B cell (primary cell): ENCODE measurements at regions not wholly inside any gene's neighbourhood (a gene's known extent, or its start where the extent isn't known, plus 50 kb on each side); places are given as distances from the start of the nearest gene placed in this dataset.

Experiments
- ATAC-seq: fragments of 200-7000 bp; cut with Tn5 transposase; one replicate; pipeline ENCODE4 v1.10.0; 2021; ENCODE audit warnings: low read depth, mild to moderate bottlenecking, moderate number of reproducible peaks, moderate library complexity
- CTCF ChIA-PET: fragments of 350-600 bp; sonication (Branson Sonifier 250); formaldehyde crosslinking; loops from one replicate; lab custom pipeline; 2021; ENCODE audit warnings: antibody characterized with exemption, inconsistent platforms; lab: Charles Lee
- POLR2A ChIA-PET: fragments of 350-600 bp; sonication (Branson Sonifier 250); formaldehyde crosslinking; loops from one replicate; lab custom pipeline; 2021; ENCODE audit warnings: antibody characterized with exemption; lab: Charles Lee
- DNase-seq: peaks from one replicate; pipeline ENCODE4 v3.0.0; 2013
- H2AFZ ChIP-seq: 2 replicates; pipeline ENCODE4 v1.6.1; 2012; ENCODE audit warnings: mild to moderate bottlenecking, low read depth, low read length; ENCODE audit not compliant: insufficient read depth, poor library complexity, severe bottlenecking
- H3K27ac ChIP-seq, 2 donors: 1 replicate in 1 of 2; 2 replicates in 1 of 2; pipeline ENCODE4 v1.5.1; 2012 to 2013; ENCODE audit warnings: low read length in 2 of 2, mild to moderate bottlenecking in 2 of 2, moderate library complexity in 1 of 2
- H3K27me3 ChIP-seq, 4 experiments: fragments of 200-600 bp in 1 of 4; sonication (generic) in 1 of 4; replicated peaks in 1 of 4; 1 replicate in 2 of 4; 2 replicates in 2 of 4; pipeline versions ENCODE4 v1.6.1 to v1.7.0; 2013 to 2016; ENCODE audit warnings: low read length in 3 of 4, mild to moderate bottlenecking in 2 of 4, mixed read lengths in 1 of 4, moderate library complexity in 1 of 4; ENCODE audit not compliant: insufficient read depth in 4 of 4, control insufficient read depth in 3 of 4; ENCODE audit errors: control extremely low read depth in 1 of 4
- H3K36me3 ChIP-seq, 2 experiments: replicated peaks in 1 of 2; 1 replicate in 1 of 2; 2 replicates in 1 of 2; pipeline versions ENCODE4 v1.6.1 to v1.7.1; 2013; ENCODE audit warnings: low read length in 1 of 2; ENCODE audit not compliant: insufficient read depth in 2 of 2, control insufficient read depth in 1 of 2; ENCODE audit errors: control extremely low read depth in 1 of 2, extremely low read depth in 1 of 2
- H3K4me1 ChIP-seq, 2 donors: fragments of 200-600 bp in 1 of 2; sonication (generic) in 1 of 2; 1 replicate in 1 of 2; 2 replicates in 1 of 2; pipeline versions ENCODE4 v1.5.1 to v1.6.1; 2013 to 2017; ENCODE audit warnings: low read length in 2 of 2; ENCODE audit not compliant: control insufficient read depth in 2 of 2, insufficient read depth in 2 of 2
- H3K4me2 ChIP-seq: replicated peaks from 2 replicates; pipeline ENCODE3; 2012; ENCODE audit warnings: mild to moderate bottlenecking, low read depth, low read length; ENCODE audit not compliant: poor library complexity, severe bottlenecking
- H3K4me3 ChIP-seq, 5 experiments: fragments of 200-600 bp in 1 of 5; sonication (generic) in 1 of 5; 1 replicate in 3 of 5; 2 replicates in 2 of 5; pipeline versions ENCODE4 v1.5.1 to v1.7.0; 2011 to 2016; ENCODE audit warnings: low read length in 4 of 5, mild to moderate bottlenecking in 4 of 5, low read depth in 2 of 5, control low read depth in 1 of 5, moderate library complexity in 1 of 5; ENCODE audit not compliant: insufficient read depth in 1 of 5; ENCODE audit errors: control extremely low read depth in 1 of 5, extremely low read depth in 1 of 5
- H3K79me2 ChIP-seq: fragments of 200-600 bp; sonication (generic); one replicate; pipeline ENCODE4 v1.6.0; 2016; ENCODE audit warnings: low read length; ENCODE audit not compliant: control insufficient read depth, insufficient read depth
- H3K9ac ChIP-seq: fragments of 200-600 bp; sonication (generic); 2 replicates; pipeline ENCODE4 v1.6.1; 2017; ENCODE audit warnings: mild to moderate bottlenecking, low read length, moderate library complexity
- H3K9me3 ChIP-seq, 3 donors: one replicate each; pipeline versions ENCODE4 v1.6.1 to v1.7.1; 2013; ENCODE audit warnings: low read length in 2 of 3; ENCODE audit not compliant: control insufficient read depth in 2 of 3, insufficient read depth in 1 of 3; ENCODE audit errors: control extremely low read depth in 1 of 3
- H4K20me1 ChIP-seq: 2 replicates; pipeline ENCODE4 v1.6.0; 2012; ENCODE audit warnings: mild to moderate bottlenecking, low read length; ENCODE audit not compliant: insufficient read depth, control insufficient read depth, poor library complexity, severe bottlenecking
- H3K27ac Mint-ChIP-seq: one replicate; pipeline ENCODE4 v1.8.0; 2021; ENCODE audit warnings: mixed read lengths
- H3K27me3 Mint-ChIP-seq: one replicate; pipeline ENCODE4 v1.8.0; 2021; ENCODE audit warnings: mixed read lengths
- H3K4me1 Mint-ChIP-seq: one replicate; pipeline ENCODE4 v1.8.0; 2021; ENCODE audit warnings: mixed read lengths
- H3K4me3 Mint-ChIP-seq: one replicate; pipeline ENCODE4 v1.8.0; 2021; ENCODE audit warnings: mixed read lengths
- H3K9me3 Mint-ChIP-seq: one replicate; pipeline ENCODE4 v1.8.0; 2022; ENCODE audit warnings: mixed read lengths; ENCODE audit not compliant: insufficient read depth
- CTCF ChIP-seq: fragments of 200-600 bp; IDR thresholded peaks from one replicate; pipeline ENCODE4 v1.8.0; 2022; ENCODE audit warnings: antibody characterized with exemption, mild to moderate bottlenecking
- EZH2 ChIP-seq: IDR thresholded peaks from 2 replicates; pipeline ENCODE4 v1.6.1; 2012; ENCODE audit warnings: borderline replicate concordance, low read depth, mild to moderate bottlenecking, moderate library complexity, low read length; ENCODE audit not compliant: insufficient read depth, poor library complexity, severe bottlenecking
- WGBS: methylation state at CpG from one replicate; pipeline ENCODE4 v1.1.5; 2013; ENCODE audit warnings: missing lambda C conversion rate; ENCODE audit not compliant: insufficient coverage; 5-methylcytosine and 5-hydroxymethylcytosine counted together
- intact Hi-C: fragments of 100-400 bp; cut with micrococcal nuclease; formaldehyde crosslinking; loops from one replicate; pipeline ENCODE4 v1.10.0; 2022

- peaks cover 3 to 8% of the 10 kb centered on the region in 2 donors for H3K4me1 ChIP-seq
- TF ChIP-seq EZH2 (no peak), CTCF (no peak)
- no peaks in the 10 kb centered on the region for H4K20me1 ChIP-seq
- WGBS = 81% methylated on average over 6 of the region's 7 CpGs
- no peak overlapping the region for H3K4me3 ChIP-seq
- no peak overlapping the region for H3K27ac Mint-ChIP-seq
- peaks cover 3% of the 10 kb centered on the region for H3K27me3 Mint-ChIP-seq
- ATAC-seq (no peak), DNase-seq (no peak)
- H3K9ac ChIP-seq = no peak overlapping the region
- H3K9me3 ChIP-seq = no peaks in the 10 kb centered on the region
- no peaks in the 10 kb centered on the region for H3K27me3 ChIP-seq
- H2AFZ ChIP-seq = no peak overlapping the region
- CTCF ChIA-PET = interaction anchor here (0.7 to 5.9 kb wide), 4 partner anchors 8 to 554 kb away, joined by 3 to 42 read pairs (median 7); no protein-coding TSS in a partner anchor
- H3K4me2 ChIP-seq = no peak overlapping the region
- no peaks in the 10 kb centered on the region for H3K9me3 Mint-ChIP-seq
- no peaks in the 10 kb centered on the region for H3K36me3 ChIP-seq
- peaks cover 6% of the 10 kb centered on the region for H3K4me1 Mint-ChIP-seq
- H3K79me2 ChIP-seq = no peaks in the 10 kb centered on the region
- no peak overlapping the region for H3K27ac ChIP-seq
- POLR2A ChIA-PET = no interaction called here
- intact Hi-C loops = loop anchor here (5.0 kb wide), 1 partner anchor 682 kb away; no protein-coding TSS in a partner anchor
- H3K4me3 Mint-ChIP-seq = no peak overlapping the region
Observed at GRCh38 chr4:153089742-153090141, 114.5 kb upstream of the TRIM2 start.

- TF ChIP-seq CTCF = no peak
- TF ChIP-seq EZH2 = no peak
- ATAC-seq (no peak), DNase-seq (no peak)
- no peak overlapping the region for H3K4me2 ChIP-seq
- Mint-ChIP-seq H3K9me3 (no peaks in the 10 kb centered on the region), H3K27me3 (peaks cover 3% of the 10 kb centered on the region), H3K4me3 (no peak overlapping the region), H3K27ac (no peak overlapping the region), H3K4me1 (peaks cover 4% of the 10 kb centered on the region)
- H3K4me3 ChIP-seq = no peak overlapping the region
- ChIA-PET POLR2A (no interaction called here), CTCF (interaction anchor here (1.6 to 5.9 kb wide), 2 partner anchors 37 to 244 kb away, joined by 11 to 42 read pairs; no protein-coding TSS in a partner anchor)
- 72% methylated on average over 2 of the region's 2 CpGs for WGBS
- H3K36me3 ChIP-seq = no peaks in the 10 kb centered on the region
- no peak overlapping the region for H2AFZ ChIP-seq
- no peak overlapping the region for H3K9ac ChIP-seq
- intact Hi-C loops = no loop called here
- H4K20me1 ChIP-seq = no peaks in the 10 kb centered on the region
- H3K27ac ChIP-seq = no peak overlapping the region
- no peaks in the 10 kb centered on the region for H3K9me3 ChIP-seq
- H3K4me1 ChIP-seq = peaks cover 3 to 4% of the 10 kb centered on the region in 2 donors
- no peaks in the 10 kb centered on the region for H3K27me3 ChIP-seq
- H3K79me2 ChIP-seq = no peaks in the 10 kb centered on the region
Observed at GRCh38 chr4:153090181-153090580, 114.1 kb upstream of the TRIM2 start.
